Loucy (cell line): ENCODE measurements at regions not wholly inside any gene's neighbourhood (a gene's known extent, or its start where the extent isn't known, plus 50 kb on each side); places are given as distances from the start of the nearest gene placed in this dataset.

ENCODE experiments used
- H2AFZ ChIP-seq: fragments of 200-600 bp; sonication (generic); 2 replicates; pipeline ENCODE4 v1.6.0; 2016; ENCODE audit warnings: antibody characterized with exemption, mild to moderate bottlenecking, low read length, moderate library complexity
- H3F3A ChIP-seq: fragments of 200-600 bp; 2 replicates; pipeline ENCODE4 v1.6.0; 2016; ENCODE audit warnings: antibody characterized with exemption, low read depth, mild to moderate bottlenecking
- H3K27me3 ChIP-seq: fragments of 200-600 bp; sonication (generic); 2 replicates; pipeline ENCODE4 v1.6.1; 2014; ENCODE audit warnings: low read length, mild to moderate bottlenecking; ENCODE audit not compliant: insufficient read depth, poor library complexity, severe bottlenecking
- H3K36me3 ChIP-seq: fragments of 200-600 bp; sonication (generic); 2 replicates; pipeline ENCODE4 v1.6.1; 2016; ENCODE audit warnings: low read length; ENCODE audit not compliant: insufficient read depth
- H3K4me1 ChIP-seq: fragments of 200-600 bp; sonication (generic); 2 replicates; pipeline ENCODE4 v1.5.1; 2014; ENCODE audit warnings: low read length, mild to moderate bottlenecking; ENCODE audit not compliant: insufficient read depth, poor library complexity, severe bottlenecking
- H3K4me2 ChIP-seq: fragments of 200-600 bp; sonication (generic); 2 replicates; pipeline ENCODE4 v1.6.0; 2014; ENCODE audit warnings: antibody characterized with exemption, low read length, low read depth, mild to moderate bottlenecking; ENCODE audit not compliant: poor library complexity, severe bottlenecking
- H3K4me3 ChIP-seq: fragments of 200-600 bp; sonication (generic); 2 replicates; pipeline ENCODE4 v1.5.1; 2014; ENCODE audit warnings: low read length, mild to moderate bottlenecking, mixed read lengths; ENCODE audit not compliant: poor library complexity, severe bottlenecking
- H3K79me2 ChIP-seq: fragments of 200-600 bp; sonication (generic); 2 replicates; pipeline ENCODE4 v1.6.1; 2014; ENCODE audit warnings: low read length; ENCODE audit not compliant: insufficient read depth
- H3K9ac ChIP-seq: fragments of 200-600 bp; sonication (generic); 2 replicates; pipeline ENCODE4 v1.6.0; 2014; ENCODE audit warnings: mild to moderate bottlenecking, low read depth, low read length, moderate library complexity; ENCODE audit not compliant: poor library complexity, severe bottlenecking
- H3K9me2 ChIP-seq: fragments of 200-600 bp; sonication (generic); replicated peaks from 2 replicates; pipeline ENCODE4 v1.6.1; 2016; ENCODE audit warnings: low read depth, low read length, mixed read lengths
- H3K9me3 ChIP-seq: fragments of 200-600 bp; sonication (generic); 2 replicates; pipeline ENCODE4 v1.6.1; 2014; ENCODE audit warnings: mild to moderate bottlenecking, antibody characterized with exemption, low read length, low read depth; ENCODE audit not compliant: insufficient read depth
- H4K20me1 ChIP-seq: fragments of 200-600 bp; sonication (generic); 2 replicates; pipeline ENCODE4 v1.6.0; 2014; ENCODE audit warnings: antibody characterized with exemption, low read length, mild to moderate bottlenecking; ENCODE audit not compliant: insufficient read depth, poor library complexity, severe bottlenecking
- CTCF ChIP-seq: fragments of 200-600 bp; sonication (generic); conservative IDR thresholded peaks from 2 replicates; pipeline ENCODE4 v1.5.1; 2014; ENCODE audit warnings: mild to moderate bottlenecking, antibody characterized with exemption, low read length
- EZH2phosphoT487 ChIP-seq: fragments of 200-600 bp; IDR thresholded peaks from 2 replicates; pipeline ENCODE4 v1.6.1; 2018; ENCODE audit warnings: antibody characterized with exemption, mild to moderate bottlenecking, moderate library complexity, borderline replicate concordance

GRCh38 chr14:38505221-38505972 lies 249.5 kb upstream of the CLEC14A start:
- TF ChIP-seq CTCF (no peak), EZH2phosphoT487 (no peak)
- no peaks in the 10 kb centered on the region for H4K20me1 ChIP-seq
- H3K9me2 ChIP-seq, result no peaks in the 10 kb centered on the region
- H3K4me2 ChIP-seq, result no peak overlapping the region
- no peaks in the 10 kb centered on the region for H3K4me1 ChIP-seq
- H2AFZ ChIP-seq, result no peak overlapping the region
- H3K4me3 ChIP-seq, result no peak overlapping the region
- no peaks in the 10 kb centered on the region for H3K27me3 ChIP-seq
- no peak overlapping the region for H3K9ac ChIP-seq
- H3K9me3 ChIP-seq, result no peaks in the 10 kb centered on the region
- no peaks in the 10 kb centered on the region for H3K36me3 ChIP-seq
- H3F3A ChIP-seq, result no peaks in the 10 kb centered on the region
- no peaks in the 10 kb centered on the region for H3K79me2 ChIP-seq

- Histone ChIP-seq H3K27me3 (no peaks in the 10 kb centered on the region), H4K20me1 (no peaks in the 10 kb centered on the region), H3K4me3 (no peak overlapping the region), H3K9ac (no peak overlapping the region), H3K4me2 (no peak overlapping the region), H3F3A (no peaks in the 10 kb centered on the region), H3K36me3 (no peaks in the 10 kb centered on the region), H3K79me2 (no peaks in the 10 kb centered on the region), H3K9me2 (no peaks in the 10 kb centered on the region), H3K4me1 (no peaks in the 10 kb centered on the region), H2AFZ (no peak overlapping the region), H3K9me3 (no peaks in the 10 kb centered on the region)
- TF ChIP-seq CTCF, result no peak
- no peak for TF ChIP-seq EZH2phosphoT487
These were observed 248.3 kb upstream of the CLEC14A start for GRCh38 chr14:38504175-38504574.

GRCh38 chr14:38502239-38502638 lies 246.3 kb upstream of the CLEC14A start:
- H2AFZ ChIP-seq, result no peak overlapping the region
- no peak for TF ChIP-seq EZH2phosphoT487

GRCh38 chr14:38500125-38500524 lies 244.2 kb upstream of the CLEC14A start:
- H3K27me3 ChIP-seq, result no peaks in the 10 kb centered on the region
- H3K9me2 ChIP-seq, result no peaks in the 10 kb centered on the region
- H3F3A ChIP-seq, result no peaks in the 10 kb centered on the region
- H3K9me3 ChIP-seq, result no peaks in the 10 kb centered on the region
- TF ChIP-seq EZH2phosphoT487 (no peak), CTCF (no peak)
- H3K9ac ChIP-seq, result no peak overlapping the region
- H3K79me2 ChIP-seq, result no peaks in the 10 kb centered on the region
- no peak overlapping the region for H3K4me2 ChIP-seq
- H3K36me3 ChIP-seq, result no peaks in the 10 kb centered on the region
- H3K4me1 ChIP-seq, result no peaks in the 10 kb centered on the region
- H4K20me1 ChIP-seq, result no peaks in the 10 kb centered on the region
- H3K4me3 ChIP-seq, result no peak overlapping the region
- H2AFZ ChIP-seq, result no peak overlapping the region

More at GRCh38 chr14:38502239-38502638, 246.3 kb upstream of the CLEC14A start:
- Histone ChIP-seq H3F3A (no peaks in the 10 kb centered on the region), H3K4me2 (no peak overlapping the region), H3K27me3 (no peaks in the 10 kb centered on the region), H3K9me2 (no peaks in the 10 kb centered on the region), H3K4me1 (no peaks in the 10 kb centered on the region), H3K36me3 (no peaks in the 10 kb centered on the region), H3K4me3 (no peak overlapping the region), H4K20me1 (no peaks in the 10 kb centered on the region), H3K79me2 (no peaks in the 10 kb centered on the region), H3K9me3 (no peaks in the 10 kb centered on the region), H3K9ac (no peak overlapping the region)
